ENCODE measurements at regions not wholly inside any gene's neighbourhood (a gene's known extent, or its start where the extent isn't known, plus 50 kb on each side); places are given as distances from the start of the nearest gene placed in this dataset.

GRCh38 chr3:90044084-90044816 is 936.8 kb downstream of the EPHA3 start (continued):
- no peak for TF ChIP-seq ZNF609 (CRISPR knock-in tag; IDR thresholded peaks at IDR 0.05; ENCODE audit: borderline replicate concordance)
- peak; percentile 53; the same call in 1 of the 2 replicates for TF ChIP-seq ZNF316 (IDR thresholded peaks at IDR 0.05)
- TF ChIP-seq CAMTA2 (CRISPR knock-in tag; conservative IDR thresholded peaks at IDR 0.05), result no peak
- TF ChIP-seq C11orf30 (IDR thresholded peaks at IDR 0.05; ENCODE audit: low read depth), result peak; percentile 30; the same call in 1 of the 2 replicates
- no peak for TF ChIP-seq SRSF3 (IDR thresholded peaks at IDR 0.05; ENCODE audit: insufficient read depth, low read length)
- no peak for TF ChIP-seq U2AF2 (optimal IDR thresholded peaks at IDR 0.05; ENCODE audit: low read depth, low read length)
- no peak for TF ChIP-seq CTBP1 (IDR thresholded peaks at IDR 0.05; ENCODE audit: borderline replicate concordance)
- no peak for TF ChIP-seq SIRT6 (IDR thresholded peaks at IDR 0.05; ENCODE audit: low read depth, low read length)
- no peak for TF ChIP-seq MAZ (CRISPR knock-in tag; conservative IDR thresholded peaks at IDR 0.05 in 1 of 2, IDR thresholded peaks at IDR 0.05 in 1 of 2)
- TF ChIP-seq ZNF280A (IDR thresholded peaks at IDR 0.05; ENCODE audit: low read depth, partially characterized antibody), result no peak
- peak; percentile 60 for TF ChIP-seq MAFF (IDR thresholded peaks at IDR 0.05; ENCODE audit: low read length)
- TF ChIP-seq NKRF (IDR thresholded peaks at IDR 0.05; ENCODE audit: borderline replicate concordance), result no peak
- no peak for TF ChIP-seq RUNX1 (IDR thresholded peaks at IDR 0.05; ENCODE audit: low read depth)
- TF ChIP-seq MAFK (IDR thresholded peaks at IDR 0.05; ENCODE audit: low read length), result peak; percentile 48; the same call in 1 of the 2 replicates
